GM23248 (cell line): ENCODE measurements at regions not wholly inside any gene's neighbourhood (a gene's known extent, or its start where the extent isn't known, plus 50 kb on each side); places are given as distances from the start of the nearest gene placed in this dataset.

Experiments
- EZH2 ChIP-seq: fragments of 200-600 bp; sonication (generic); IDR thresholded peaks from 2 replicates; pipeline ENCODE4 v1.6.1; 2018; ENCODE audit warnings: antibody characterized with exemption, mild to moderate bottlenecking; ENCODE audit not compliant: insufficient read depth, poor library complexity, severe bottlenecking
- EZH2phosphoT487 ChIP-seq: fragments of 200-600 bp; sonication (generic); IDR thresholded peaks from 2 replicates; pipeline ENCODE4 v1.6.1; 2018; ENCODE audit warnings: antibody characterized with exemption, moderate library complexity, mild to moderate bottlenecking, low read depth; ENCODE audit not compliant: insufficient read depth

DNA sequence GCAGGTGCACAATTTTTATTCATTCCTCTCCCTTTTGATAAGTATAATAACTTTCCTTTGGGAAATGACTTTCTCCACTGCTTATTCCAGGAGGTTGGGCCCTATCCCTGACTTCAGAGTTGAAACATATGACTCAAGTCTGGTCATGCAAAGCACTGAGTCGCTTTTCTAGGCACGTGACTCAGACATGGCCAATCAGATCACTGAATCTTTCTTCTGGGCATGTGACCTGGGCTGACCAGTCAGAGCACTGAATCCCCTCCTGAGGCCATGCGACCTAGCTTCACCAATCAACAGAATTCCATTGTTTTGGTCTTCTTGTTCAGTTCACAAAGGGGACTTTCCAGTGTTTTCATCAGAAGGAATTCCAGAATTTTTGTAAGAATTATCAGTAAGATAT lies 377.1 kb upstream of the KITLG start:
- TF ChIP-seq EZH2phosphoT487 = no peak
- TF ChIP-seq EZH2 = no peak
